Choroid plexus epithelial cell (primary cell): ENCODE measurements at regions not wholly inside any gene's neighbourhood (a gene's known extent, or its start where the extent isn't known, plus 50 kb on each side); places are given as distances from the start of the nearest gene placed in this dataset.

Experiments
- DNase-seq: peaks from one replicate; pipeline ENCODE4 v3.0.0-alpha.2; 2010; ENCODE audit warnings: low read depth
- H3K4me3 ChIP-seq: 2 replicates; pipeline ENCODE4 v1.5.1; 2011; ENCODE audit warnings: low read depth, mild to moderate bottlenecking, control low read depth, low read length, moderate library complexity
- CTCF ChIP-seq: conservative IDR thresholded peaks from 2 replicates; pipeline ENCODE4 v1.5.1; 2011; ENCODE audit warnings: low read depth, mild to moderate bottlenecking, control low read depth, inconsistent platforms, low read length, moderate library complexity

GRCh38 chr4:13876131-13876530 lies 248.6 kb upstream of the BOD1L1 start:
- no peak for TF ChIP-seq CTCF

GRCh38 chr4:13876940-13877339 lies 249.4 kb upstream of the BOD1L1 start:
- TF ChIP-seq CTCF = no peak
- no peak for DNase-seq
- H3K4me3 ChIP-seq = no peak overlapping the region

More at GRCh38 chr4:13876131-13876530, 248.6 kb upstream of the BOD1L1 start:
- no peak for DNase-seq
- H3K4me3 ChIP-seq = no peak overlapping the region

- DNase-seq = no peak
- no peak for TF ChIP-seq CTCF
- H3K4me3 ChIP-seq = no peak overlapping the region
Observed at GRCh38 chr4:13877626-13878025, 250.1 kb upstream of the BOD1L1 start.

- no peak overlapping the region for H3K4me3 ChIP-seq
- peak; percentile 47 for DNase-seq
- peak; percentile 48 for TF ChIP-seq CTCF
Observed at GRCh38 chr4:13881892-13882291, 254.4 kb upstream of the BOD1L1 start.

GRCh38 chr4:13887010-13887409 lies 259.5 kb upstream of the BOD1L1 start:
- no peak for TF ChIP-seq CTCF
- no peak for DNase-seq
- H3K4me3 ChIP-seq = no peak overlapping the region

GRCh38 chr4:13888112-13888511 lies 260.6 kb upstream of the BOD1L1 start:
- H3K4me3 ChIP-seq = no peak overlapping the region
- peak; percentile 96 for DNase-seq
- no peak for TF ChIP-seq CTCF

- TF ChIP-seq CTCF = no peak
- peak; percentile 74 for DNase-seq
- no peak overlapping the region for H3K4me3 ChIP-seq
Observed at GRCh38 chr4:13891544-13891939, 264.0 kb upstream of the BOD1L1 start.
